Suprapubic skin (tissue), 4 donors: ENCODE measurements at regions not wholly inside any gene's neighbourhood (a gene's known extent, or its start where the extent isn't known, plus 50 kb on each side); places are given as distances from the start of the nearest gene placed in this dataset.

Experiments used
- CTCF ChIP-seq, 2 donors: fragments of 200-600 bp in 1 of 2; fragments of 450-650 bp in 1 of 2; sonication (generic) in 1 of 2; IDR thresholded peaks; one replicate each; pipeline ENCODE4 v1.5.1; 2016 to 2019; ENCODE audit warnings: antibody characterized with exemption in 2 of 2, mild to moderate bottlenecking in 1 of 2, moderate library complexity in 1 of 2
- POLR2A ChIP-seq, 2 donors: fragments of 450-650 bp; IDR thresholded peaks; one replicate each; pipeline ENCODE4 v1.6.1; 2017; ENCODE audit warnings: antibody characterized with exemption in 2 of 2, mild to moderate bottlenecking in 2 of 2, moderate library complexity in 2 of 2
- POLR2AphosphoS5 ChIP-seq, 3 donors: sonication (generic); formaldehyde crosslinking; IDR thresholded peaks; one replicate each; pipeline ENCODE4 v1.6.1; 2017; ENCODE audit warnings: antibody characterized with exemption in 3 of 3

- TF ChIP-seq CTCF (IDR thresholded peaks at IDR 0.05) = no peak
- TF ChIP-seq POLR2A (IDR thresholded peaks at IDR 0.05) = no peak
- TF ChIP-seq POLR2AphosphoS5 (IDR thresholded peaks at IDR 0.05) = no peak
These were observed 166.9 kb downstream of the SUCNR1 start for GRCh38 chr3:152040319-152040718.
